Effector CD8-positive, alpha-beta T cell (primary cell): ENCODE measurements at regions not wholly inside any gene's neighbourhood (a gene's known extent, or its start where the extent isn't known, plus 50 kb on each side); places are given as distances from the start of the nearest gene placed in this dataset.
A peak's percentile ranks its signal among the peaks of the same experiment; 100 is the strongest.

Experiments
- DNase-seq: peaks from one replicate; lab custom pipeline; 2025; lab: John Stamatoyannopoulos, UW

DNA sequence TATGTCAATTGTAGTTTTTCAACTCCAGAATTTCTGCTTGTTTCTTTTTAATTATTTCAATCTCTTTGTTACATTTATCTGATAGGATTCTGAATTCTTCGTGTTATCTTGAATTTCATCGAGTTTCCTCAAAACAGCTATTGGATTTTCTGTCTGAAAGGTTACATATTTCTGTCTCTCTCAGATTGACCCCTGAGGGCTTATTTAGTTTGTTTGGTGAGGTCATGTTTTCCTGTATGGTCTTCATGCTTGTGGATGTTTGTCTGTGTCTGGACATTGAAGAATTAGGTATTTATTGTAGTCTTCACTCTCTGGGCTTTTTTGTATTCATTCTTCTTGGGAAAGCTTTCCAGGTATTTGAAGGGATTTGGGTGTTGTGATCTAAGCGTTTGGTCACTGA is 85.6 kb downstream of the SNAPC1 start:
- no peak for DNase-seq

- no peak for DNase-seq
Measured at GRCh38 chr14:61854898-61855297, 92.7 kb downstream of the SNAPC1 start.

DNA sequence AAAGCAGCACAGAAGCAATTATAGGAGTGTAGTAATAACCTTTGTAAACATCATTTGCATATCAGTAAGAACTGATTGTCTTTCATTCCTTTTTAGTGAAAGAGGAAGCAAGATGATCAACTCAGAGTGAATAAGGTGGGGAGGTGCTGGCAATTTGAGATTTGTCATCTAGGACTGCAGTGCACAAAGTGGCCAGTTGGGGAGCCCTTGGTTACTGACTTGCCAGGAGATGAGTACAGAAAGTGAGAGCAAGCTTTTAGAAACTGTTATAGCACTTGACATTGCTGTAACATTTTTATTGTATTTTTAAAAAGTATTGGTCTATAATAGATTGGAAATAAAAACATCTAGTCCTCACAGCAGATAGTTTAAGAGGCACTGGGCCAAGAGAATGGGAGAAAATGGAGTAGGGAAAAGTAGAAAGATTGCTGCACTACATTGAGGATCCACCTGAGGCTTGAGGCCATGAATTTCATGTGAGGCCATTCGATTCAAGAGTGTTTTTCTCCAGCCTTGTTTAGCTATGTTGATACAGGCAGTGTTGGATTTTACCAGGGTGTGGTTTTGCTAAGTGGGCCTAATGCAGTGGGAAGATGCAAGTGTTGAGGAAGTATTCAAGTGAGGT is 98.2 kb downstream of the SNAPC1 start:
- DNase-seq = peak; percentile 2

GRCh38 chr14:61861320-61861865 is 99.2 kb downstream of the SNAPC1 start:
- no peak for DNase-seq

DNA sequence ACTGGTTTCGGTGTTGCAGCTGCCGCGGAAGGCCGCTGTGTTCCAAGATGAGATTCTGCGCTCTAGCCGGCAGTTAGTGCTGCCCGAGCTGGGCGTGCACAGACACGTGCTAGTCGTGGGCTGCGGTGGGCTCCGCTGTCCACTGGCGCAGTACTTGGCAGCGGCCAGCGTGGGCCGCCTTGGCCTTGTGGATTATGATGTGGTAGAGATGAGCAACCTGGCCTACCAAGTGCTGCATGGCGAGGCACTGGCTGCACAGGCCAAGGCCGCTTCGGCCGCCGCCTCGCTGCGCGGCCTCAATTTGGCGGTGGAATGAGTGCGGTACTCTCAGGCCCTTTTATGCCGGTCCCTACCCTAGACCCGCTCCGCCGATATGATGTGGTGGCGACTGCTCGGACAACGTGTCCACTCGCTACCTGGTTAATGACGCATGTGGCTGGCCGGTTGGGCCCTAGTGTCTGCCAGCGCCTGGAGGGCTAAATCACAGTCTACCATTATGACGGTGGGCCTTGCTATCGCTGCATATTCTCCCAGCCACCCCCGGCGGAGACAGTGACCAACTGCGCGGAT is 102.2 kb downstream of the SNAPC1 start:
- no peak for DNase-seq

DNA sequence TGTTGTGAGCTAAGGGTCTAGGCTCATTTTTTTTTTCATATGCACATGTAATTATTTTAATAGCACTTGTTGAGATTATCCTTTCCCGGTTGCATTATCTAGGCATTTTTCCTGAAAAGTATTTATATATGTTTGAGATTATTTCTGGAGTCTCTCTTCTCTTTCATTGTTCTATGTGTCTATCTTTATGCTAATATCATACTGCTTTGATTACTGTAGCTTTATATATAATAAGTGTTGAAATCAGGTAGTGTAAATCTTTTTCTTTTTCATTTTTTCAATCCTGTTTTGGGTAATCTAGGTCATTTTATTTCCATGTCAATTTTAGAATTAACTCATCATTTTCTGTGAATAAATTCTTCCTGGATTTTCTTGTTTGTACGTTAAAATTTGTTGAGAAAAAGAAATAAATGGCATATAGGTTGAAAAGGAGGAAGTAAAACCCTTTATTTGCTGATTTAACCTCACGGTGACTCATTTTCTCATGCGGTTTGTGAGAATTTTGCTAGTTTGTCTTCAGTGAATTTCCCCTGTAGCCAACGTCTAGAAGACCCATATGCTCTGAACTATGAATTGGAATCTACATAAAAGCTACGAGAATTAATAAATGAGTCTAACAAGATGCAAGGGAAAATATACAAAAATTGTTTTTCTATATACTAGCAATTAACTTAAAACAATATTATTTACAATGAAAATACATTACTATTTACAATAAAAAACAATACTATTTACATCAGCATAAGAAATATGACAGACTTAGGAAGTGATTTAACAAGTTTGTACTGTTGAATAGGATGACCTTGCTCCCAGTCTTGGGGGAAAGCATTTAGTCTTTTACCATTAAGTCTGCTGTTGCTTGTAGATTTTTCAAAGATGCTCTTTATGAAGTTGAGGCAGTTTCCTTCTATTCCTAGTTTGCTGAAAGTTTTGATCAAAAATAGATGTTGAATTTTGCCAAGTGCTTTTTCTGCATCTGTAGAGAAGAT is 105.0 kb downstream of the SNAPC1 start:
- DNase-seq = no peak

DNA sequence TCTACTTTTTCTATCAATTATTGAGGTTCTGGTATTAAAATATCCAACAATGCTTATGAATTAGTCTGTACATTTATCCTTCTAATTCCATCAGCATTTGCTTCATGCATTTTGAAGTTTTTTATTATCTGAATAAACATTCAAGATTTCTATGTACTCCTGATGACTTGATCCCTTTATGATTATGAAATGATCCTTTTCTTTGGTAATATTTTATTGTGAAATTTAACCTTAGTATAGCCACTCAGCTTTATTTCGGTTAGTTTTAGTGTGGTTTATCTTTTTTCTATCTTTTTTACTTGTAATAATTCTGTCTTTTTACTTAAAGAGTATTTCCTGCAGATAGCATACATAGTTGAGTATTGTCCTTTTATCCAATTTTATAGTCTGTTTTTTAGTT is 106.6 kb downstream of the SNAPC1 start:
- DNase-seq = no peak

GRCh38 chr14:61870163-61870562 is 107.9 kb downstream of the SNAPC1 start:
- DNase-seq = no peak

DNA sequence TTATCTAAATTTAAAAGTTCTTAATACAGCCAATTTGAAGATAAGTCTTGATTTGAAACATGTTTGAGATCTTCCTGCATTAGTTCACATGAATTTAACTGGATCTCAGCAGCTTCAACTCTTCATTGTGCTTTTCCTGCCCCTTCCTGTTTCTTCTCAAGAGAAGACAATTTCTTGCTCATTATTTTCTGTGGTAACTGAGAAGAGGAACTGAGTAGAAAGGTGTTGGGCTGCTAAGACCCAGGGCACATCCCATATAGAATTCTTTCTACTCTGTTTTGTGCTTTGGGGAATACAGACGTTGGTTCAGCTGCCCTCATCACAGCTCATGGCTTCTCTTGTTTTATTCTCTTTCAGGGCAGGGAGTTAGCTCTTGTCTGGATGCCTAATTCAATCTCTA is 110.2 kb downstream of the SNAPC1 start:
- no peak for DNase-seq

DNA sequence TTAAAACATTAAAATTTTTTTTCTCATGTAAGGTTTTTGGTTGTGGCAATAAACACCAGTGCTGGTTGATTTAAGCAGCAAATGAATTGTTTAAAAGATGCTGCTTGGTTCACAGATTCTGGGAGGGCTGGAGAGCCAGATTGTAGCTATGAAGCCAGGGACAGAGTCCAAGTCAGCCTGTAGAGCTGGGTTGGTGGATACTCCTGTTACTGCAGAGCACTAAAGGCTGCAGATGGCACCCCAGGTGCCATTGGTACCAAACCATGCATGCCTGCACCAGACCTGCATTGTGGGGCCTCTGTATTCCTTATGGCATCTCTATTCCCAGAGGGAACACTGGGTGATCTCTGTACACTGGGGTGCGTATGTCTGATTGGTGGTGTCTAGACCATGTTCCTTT is 113.3 kb downstream of the SNAPC1 start:
- no peak for DNase-seq

DNA sequence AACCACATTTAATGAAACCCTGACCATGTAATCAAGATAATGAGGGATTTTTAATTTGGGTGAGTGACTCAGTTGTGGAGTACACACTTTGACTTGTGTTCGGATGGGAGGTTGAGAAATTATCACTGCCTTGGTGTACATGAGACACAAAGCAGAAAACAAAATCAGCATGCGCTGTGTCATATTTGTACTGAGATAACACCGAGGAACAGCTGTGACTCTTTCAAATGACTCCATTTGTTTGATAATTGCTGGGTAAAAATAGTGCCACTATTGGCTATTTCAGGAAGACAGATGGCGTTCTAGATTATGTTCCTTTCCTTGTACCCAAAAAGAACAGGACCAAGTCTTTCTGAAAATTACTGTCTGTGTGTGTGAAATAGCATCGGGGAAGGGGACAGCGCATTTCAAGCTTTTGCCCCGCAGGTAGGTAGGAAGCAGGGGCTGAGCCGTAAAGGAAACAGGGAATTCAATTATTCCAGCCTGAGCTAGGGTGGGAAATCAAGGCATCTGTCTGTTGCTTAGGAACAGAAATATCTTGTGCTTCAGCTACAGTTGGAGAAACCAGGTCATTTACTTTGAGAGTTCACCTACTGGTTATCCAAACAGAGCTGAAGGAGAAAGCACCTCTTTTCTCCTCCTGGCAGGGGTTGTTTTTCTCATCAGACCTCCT is 114.3 kb downstream of the SNAPC1 start:
- DNase-seq = no peak

DNA sequence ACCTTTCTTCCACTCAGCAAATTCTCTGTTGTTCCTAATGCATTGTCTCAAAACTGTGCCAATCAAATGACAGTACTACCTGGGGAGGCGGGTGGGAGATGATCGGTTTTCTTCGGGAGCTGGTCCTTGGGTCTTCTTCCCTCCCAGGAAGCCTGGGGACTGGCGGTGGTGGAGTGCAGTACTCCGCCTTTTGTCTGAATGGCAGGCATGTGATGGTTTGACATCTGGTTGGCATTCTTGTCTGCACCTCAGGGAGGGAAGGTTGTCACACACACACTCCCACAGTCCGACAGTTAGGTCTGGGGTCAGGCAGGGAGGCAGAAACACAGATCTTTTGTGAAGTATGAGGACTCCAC is 114.8 kb downstream of the SNAPC1 start:
- no peak for DNase-seq

GRCh38 chr14:61877768-61878167 is 115.5 kb downstream of the SNAPC1 start:
- no peak for DNase-seq

GRCh38 chr14:61878931-61879330 is 116.7 kb downstream of the SNAPC1 start:
- no peak for DNase-seq

DNA sequence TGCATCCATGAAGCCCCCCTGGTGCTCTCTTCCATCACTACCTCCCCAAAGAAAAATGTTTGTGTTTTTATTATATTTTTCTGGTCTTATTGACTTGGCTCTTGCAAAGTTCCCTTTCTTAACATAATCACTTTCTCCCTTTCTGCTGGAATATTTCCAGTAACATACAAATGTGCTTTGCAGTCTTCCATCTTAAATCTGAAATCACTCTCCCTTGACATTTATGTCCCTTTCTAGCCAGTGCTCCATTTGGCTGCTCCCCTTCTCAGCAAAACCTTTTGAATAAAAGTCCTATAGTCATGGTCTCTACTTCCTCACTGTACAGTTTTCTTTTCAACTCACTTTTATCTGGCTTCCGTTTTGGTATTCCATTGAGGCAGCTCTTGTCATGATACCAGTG is 118.8 kb downstream of the SNAPC1 start:
- no peak for DNase-seq

- no peak for DNase-seq
Measured at GRCh38 chr14:61884711-61885110, 122.5 kb downstream of the SNAPC1 start.

DNA sequence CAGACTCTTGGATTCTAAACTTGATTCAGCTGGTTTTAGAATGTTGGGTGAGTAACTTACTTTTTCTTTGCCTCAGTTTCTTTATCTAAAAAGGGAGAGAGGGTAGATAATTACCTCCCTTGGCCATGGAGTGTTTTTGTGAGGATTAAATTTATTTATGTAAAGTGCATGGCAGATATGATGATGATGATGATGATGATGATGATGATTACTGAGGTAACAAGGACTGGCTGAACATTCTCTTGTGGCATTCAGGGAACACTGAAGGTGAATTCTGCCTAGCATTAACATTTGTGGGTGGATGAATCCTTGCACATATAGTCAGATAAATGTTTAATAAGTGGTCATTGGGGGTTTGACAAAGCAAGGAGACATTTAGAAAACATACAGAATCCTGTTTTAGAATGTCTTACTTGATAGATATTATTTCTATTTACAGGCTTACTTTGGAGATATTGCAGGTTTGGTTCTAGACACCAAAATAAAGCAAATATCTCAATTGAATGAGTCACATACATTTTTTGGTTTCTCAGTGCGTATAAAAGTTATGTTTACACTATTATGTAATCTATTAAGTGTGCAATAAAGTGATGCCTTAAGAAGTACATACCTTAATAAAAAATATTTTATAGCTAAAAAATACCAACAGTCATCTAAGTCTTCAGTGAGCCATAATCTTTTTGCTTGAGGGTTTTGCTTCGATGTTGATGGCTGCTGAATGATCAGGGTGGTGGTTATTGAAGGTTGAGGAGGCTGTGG is 123.2 kb downstream of the SNAPC1 start:
- DNase-seq = no peak

- no peak for DNase-seq
Measured at GRCh38 chr14:61887628-61888027, 125.4 kb downstream of the SNAPC1 start.

GRCh38 chr14:61889914-61890351 is 127.7 kb downstream of the SNAPC1 start:
- no peak for DNase-seq

GRCh38 chr14:61891170-61891569 is 128.9 kb downstream of the SNAPC1 start:
- no peak for DNase-seq

GRCh38 chr14:61891810-61892209 is 129.6 kb downstream of the SNAPC1 start:
- no peak for DNase-seq
